ENCODE measurements at regions not wholly inside any gene's neighbourhood (a gene's known extent, or its start where the extent isn't known, plus 50 kb on each side); places are given as distances from the start of the nearest gene placed in this dataset.

GRCh38 chr9:118364266-118365106 lies 660.3 kb downstream of the TLR4 start (continued):
- TF ChIP-seq ZNF274 (IDR thresholded peaks at IDR 0.05; ENCODE audit: insufficient read depth, insufficient read length) (no peak), SIX5 (IDR thresholded peaks at IDR 0.05; ENCODE audit: low read depth, low read length, severe bottlenecking) (no peak), POLR2AphosphoS2 (IDR thresholded peaks at IDR 0.05; ENCODE audit: low read depth, low read length) (no peak)

GRCh38 chr9:118366228-118366627 lies 662.0 kb downstream of the TLR4 start:
- ChIA-PET POLR2A (no interaction called here), RAD21 (ENCODE audit: unreplicated experiment) (no interaction called here), SMC1A (ENCODE audit: uncharacterized antibody, unreplicated experiment) (interaction anchor here (0.8 kb wide), 1 partner anchor 50 kb away, joined by 3 read pairs; no protein-coding TSS in a partner anchor), CTCF (no interaction called here)
- Histone ChIP-seq H3K9ac (ENCODE audit: control insufficient read depth, insufficient read depth, low read length) (no peak overlapping the region), H3K9me3 (replicated peaks; ENCODE audit: control insufficient read depth, insufficient read depth, low read length) (peaks cover 1% of the 10 kb centered on the region; the same call in 1 of the 3 replicates), H3K27ac (ENCODE audit: control insufficient read depth, insufficient read depth) (no peak overlapping the region), H3K27me3 (replicated peaks in 1 of 2; ENCODE audit: control insufficient read depth in 2 of 2, insufficient read depth in 2 of 2, low read length in 1 of 2) (no peaks in the 10 kb centered on the region), H3K36me3 (ENCODE audit: control insufficient read depth in 2 of 2, insufficient read depth in 2 of 2, low read length in 1 of 2) (no peaks in the 10 kb centered on the region), H3K79me2 (ENCODE audit: control insufficient read depth, insufficient read depth, low read length) (no peaks in the 10 kb centered on the region), H3K4me2 (ENCODE audit: control insufficient read depth, insufficient read depth) (no peak overlapping the region), H2AFZ (ENCODE audit: control insufficient read depth, low read depth, low read length) (no peak overlapping the region), H4K20me1 (ENCODE audit: control insufficient read depth, insufficient read depth) (no peaks in the 10 kb centered on the region), H3K4me3 (no peak overlapping the region), H3K4me1 (ENCODE audit: control insufficient read depth, insufficient read depth, low read length) (no peaks in the 10 kb centered on the region)
- 20% methylated on average over 2 of the region's 2 CpGs for WGBS (ENCODE audit: insufficient coverage, insufficient replicate concordance, low lambda C conversion rate, missing lambda C conversion rate)
- BruUV-seq (replicated peaks): no TSS peak
- intact Hi-C loops (cut with micrococcal nuclease; ENCODE audit: unreplicated experiment): no loop called here
- ATAC-seq (no peak), DNase-seq (ENCODE audit: low read depth, low spot score) (no peak), FAIRE-seq (no peak)
- TF ChIP-seq NBN (IDR thresholded peaks at IDR 0.05): no peak
- TF ChIP-seq SP1 (IDR thresholded peaks at IDR 0.05; ENCODE audit: low read depth, low read length): no peak
- TF ChIP-seq E4F1 (IDR thresholded peaks at IDR 0.05; ENCODE audit: borderline replicate concordance, partially characterized antibody): no peak
- TF ChIP-seq CBX5 (IDR thresholded peaks at IDR 0.05; ENCODE audit: low read depth): no peak
- no peak for TF ChIP-seq ZNF384 (IDR thresholded peaks at IDR 0.05; ENCODE audit: borderline replicate concordance, low read depth, low read length)
- TF ChIP-seq ATF2 (IDR thresholded peaks at IDR 0.05; ENCODE audit: low read length): no peak
- in situ Hi-C loops (cut with MboI): no loop called here

Measured in GM12878 (cell line).